ENCODE measurements at regions not wholly inside any gene's neighbourhood (a gene's known extent, or its start where the extent isn't known, plus 50 kb on each side); places are given as distances from the start of the nearest gene placed in this dataset.

GRCh38 chr4:22876270-22876669 is 183.5 kb downstream of the GBA3 start:
- TF ChIP-seq CTCF (IDR thresholded peaks at IDR 0.05; ENCODE audit: low read depth, low read length, poor library complexity, severe bottlenecking) (no peak), EZH2phosphoT487 (IDR thresholded peaks at IDR 0.05; ENCODE audit: borderline replicate concordance, low read length) (no peak)
